ENCODE measurements at regions not wholly inside any gene's neighbourhood (a gene's known extent, or its start where the extent isn't known, plus 50 kb on each side); places are given as distances from the start of the nearest gene placed in this dataset.

GRCh38 chr3:24763393-24763792 lies 268.7 kb upstream of the THRB start:
- Histone ChIP-seq H3K9me3 (ENCODE audit: low read length) (no peaks in the 10 kb centered on the region), H3K27ac (ENCODE audit: low read depth, low read length, poor library complexity, severe bottlenecking) (no peak overlapping the region), H2AFZ (ENCODE audit: low read length) (no peak overlapping the region), H3K9me2 (ENCODE audit: insufficient read depth, low read length) (no peaks in the 10 kb centered on the region), H3K36me3 (ENCODE audit: insufficient read depth, low read length) (no peaks in the 10 kb centered on the region), H3K4me2 (ENCODE audit: low read length) (no peak overlapping the region), H4K20me1 (ENCODE audit: insufficient read depth, low read length) (no peaks in the 10 kb centered on the region), H3K79me2 (ENCODE audit: insufficient read depth, low read depth, low read length) (no peaks in the 10 kb centered on the region), H3K4me1 (ENCODE audit: insufficient read depth, low read length, poor library complexity, severe bottlenecking) (no peaks in the 10 kb centered on the region), H3K4me3 (ENCODE audit: low read depth, low read length, poor library complexity, severe bottlenecking) (no peak overlapping the region)
- no peak for DNase-seq (ENCODE audit: low spot score)
- ChIA-PET POLR2A (no interaction called here), CTCF (ENCODE audit: unreplicated experiment) (no interaction called here)
- no peak for TF ChIP-seq EZH2phosphoT487 (IDR thresholded peaks at IDR 0.05; ENCODE audit: borderline replicate concordance, low read depth, low read length)
- TF ChIP-seq, protein P1, sequence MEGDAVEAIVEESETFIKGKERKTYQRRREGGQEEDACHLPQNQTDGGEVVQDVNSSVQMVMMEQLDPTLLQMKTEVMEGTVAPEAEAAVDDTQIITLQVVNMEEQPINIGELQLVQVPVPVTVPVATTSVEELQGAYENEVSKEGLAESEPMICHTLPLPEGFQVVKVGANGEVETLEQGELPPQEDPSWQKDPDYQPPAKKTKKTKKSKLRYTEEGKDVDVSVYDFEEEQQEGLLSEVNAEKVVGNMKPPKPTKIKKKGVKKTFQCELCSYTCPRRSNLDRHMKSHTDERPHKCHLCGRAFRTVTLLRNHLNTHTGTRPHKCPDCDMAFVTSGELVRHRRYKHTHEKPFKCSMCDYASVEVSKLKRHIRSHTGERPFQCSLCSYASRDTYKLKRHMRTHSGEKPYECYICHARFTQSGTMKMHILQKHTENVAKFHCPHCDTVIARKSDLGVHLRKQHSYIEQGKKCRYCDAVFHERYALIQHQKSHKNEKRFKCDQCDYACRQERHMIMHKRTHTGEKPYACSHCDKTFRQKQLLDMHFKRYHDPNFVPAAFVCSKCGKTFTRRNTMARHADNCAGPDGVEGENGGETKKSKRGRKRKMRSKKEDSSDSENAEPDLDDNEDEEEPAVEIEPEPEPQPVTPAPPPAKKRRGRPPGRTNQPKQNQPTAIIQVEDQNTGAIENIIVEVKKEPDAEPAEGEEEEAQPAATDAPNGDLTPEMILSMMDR (conservative IDR thresholded peaks at IDR 0.05; ENCODE audit: low read length), result no peak
- BruUV-seq (replicated peaks), result no TSS peak
- intact Hi-C loops (cut with micrococcal nuclease; ENCODE audit: unreplicated experiment), result no loop called here

GRCh38 chr3:24764236-24764915 lies 269.7 kb upstream of the THRB start:
- intact Hi-C loops (cut with micrococcal nuclease; ENCODE audit: unreplicated experiment), result no loop called here
- no peak for DNase-seq (ENCODE audit: low spot score)
- Histone ChIP-seq H3K79me2 (ENCODE audit: insufficient read depth, low read depth, low read length) (no peaks in the 10 kb centered on the region), H3K9me2 (ENCODE audit: insufficient read depth, low read length) (no peaks in the 10 kb centered on the region), H3K36me3 (ENCODE audit: insufficient read depth, low read length) (no peaks in the 10 kb centered on the region), H2AFZ (ENCODE audit: low read length) (no peak overlapping the region), H3K4me3 (ENCODE audit: low read depth, low read length, poor library complexity, severe bottlenecking) (no peak overlapping the region), H3K27ac (ENCODE audit: low read depth, low read length, poor library complexity, severe bottlenecking) (no peak overlapping the region), H3K4me2 (ENCODE audit: low read length) (no peak overlapping the region), H3K4me1 (ENCODE audit: insufficient read depth, low read length, poor library complexity, severe bottlenecking) (no peaks in the 10 kb centered on the region), H4K20me1 (ENCODE audit: insufficient read depth, low read length) (no peaks in the 10 kb centered on the region), H3K9me3 (ENCODE audit: low read length) (no peaks in the 10 kb centered on the region)
- no TSS peak for BruUV-seq (replicated peaks)
- ChIA-PET CTCF (ENCODE audit: unreplicated experiment) (no interaction called here), POLR2A (interaction anchor here (1.6 kb wide), 1 partner anchor 21 kb away, joined by 3 read pairs; no protein-coding TSS in a partner anchor)
- no peak for TF ChIP-seq EZH2phosphoT487 (IDR thresholded peaks at IDR 0.05; ENCODE audit: borderline replicate concordance, low read depth, low read length)
- TF ChIP-seq, protein P1 (conservative IDR thresholded peaks at IDR 0.05; ENCODE audit: low read length), result no peak

- no peak for DNase-seq (ENCODE audit: low spot score)
- Histone ChIP-seq H4K20me1 (ENCODE audit: insufficient read depth, low read length) (no peaks in the 10 kb centered on the region), H3K4me2 (ENCODE audit: low read length) (no peak overlapping the region), H3K4me1 (ENCODE audit: insufficient read depth, low read length, poor library complexity, severe bottlenecking) (no peaks in the 10 kb centered on the region), H3K9me3 (ENCODE audit: low read length) (no peaks in the 10 kb centered on the region), H3K4me3 (ENCODE audit: low read depth, low read length, poor library complexity, severe bottlenecking) (no peak overlapping the region), H3K9me2 (ENCODE audit: insufficient read depth, low read length) (no peaks in the 10 kb centered on the region), H2AFZ (ENCODE audit: low read length) (no peak overlapping the region), H3K36me3 (ENCODE audit: insufficient read depth, low read length) (no peaks in the 10 kb centered on the region), H3K27ac (ENCODE audit: low read depth, low read length, poor library complexity, severe bottlenecking) (no peak overlapping the region), H3K79me2 (ENCODE audit: insufficient read depth, low read depth, low read length) (no peaks in the 10 kb centered on the region)
- CTCF ChIA-PET (ENCODE audit: unreplicated experiment), result no interaction called here
- no peak for TF ChIP-seq EZH2phosphoT487 (IDR thresholded peaks at IDR 0.05; ENCODE audit: borderline replicate concordance, low read depth, low read length)
- TF ChIP-seq, protein P1 (conservative IDR thresholded peaks at IDR 0.05; ENCODE audit: low read length), result no peak
- POLR2A ChIA-PET, result interaction anchor here (1.6 kb wide), 1 partner anchor 20 kb away, joined by 3 read pairs; no protein-coding TSS in a partner anchor
- intact Hi-C loops (cut with micrococcal nuclease; ENCODE audit: unreplicated experiment), result no loop called here
- no TSS peak for BruUV-seq (replicated peaks)
Measured at GRCh38 chr3:24765399-24765798, 270.7 kb upstream of the THRB start.

Measured in OCI-LY7 (cell line).